ENCODE measurements at regions not wholly inside any gene's neighbourhood (a gene's known extent, or its start where the extent isn't known, plus 50 kb on each side); places are given as distances from the start of the nearest gene placed in this dataset.

DNA sequence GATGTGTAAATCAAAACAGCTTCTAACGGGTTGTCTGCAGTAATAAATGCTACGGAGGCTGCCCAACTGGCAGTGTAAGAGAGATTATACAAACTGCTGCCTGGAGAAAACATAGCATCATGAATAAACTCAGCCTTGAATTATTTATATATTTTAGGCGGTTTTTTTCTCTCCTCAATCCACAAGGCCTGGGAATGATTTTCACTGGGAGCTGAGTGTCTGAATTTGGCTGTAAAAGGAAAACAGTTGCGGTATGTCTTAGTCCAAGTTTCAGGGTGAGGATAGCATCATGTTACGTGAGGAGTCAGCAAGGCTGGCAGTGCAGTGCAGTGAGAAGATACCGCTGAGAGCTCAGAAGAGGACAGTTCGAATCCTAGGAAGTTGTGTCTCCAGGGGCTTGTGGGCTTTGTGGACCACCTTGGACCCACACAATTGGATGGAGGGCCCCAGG lies 291.5 kb upstream of the BOD1L1 start:
- 81% methylated on average over 7 of the region's 7 CpGs for WGBS (ENCODE audit: insufficient coverage, low coverage, low lambda C conversion rate, missing lambda C conversion rate)
- no peak overlapping the region for H3K27ac ChIP-seq
- ATAC-seq (no peak), DNase-seq (no peak)
- no peaks in the 10 kb centered on the region for H3K4me1 ChIP-seq
- no peaks in the 10 kb centered on the region for H3K36me3 ChIP-seq
- intact Hi-C loops (cut with DNase I) = no loop called here
- TF ChIP-seq, protein P1, sequence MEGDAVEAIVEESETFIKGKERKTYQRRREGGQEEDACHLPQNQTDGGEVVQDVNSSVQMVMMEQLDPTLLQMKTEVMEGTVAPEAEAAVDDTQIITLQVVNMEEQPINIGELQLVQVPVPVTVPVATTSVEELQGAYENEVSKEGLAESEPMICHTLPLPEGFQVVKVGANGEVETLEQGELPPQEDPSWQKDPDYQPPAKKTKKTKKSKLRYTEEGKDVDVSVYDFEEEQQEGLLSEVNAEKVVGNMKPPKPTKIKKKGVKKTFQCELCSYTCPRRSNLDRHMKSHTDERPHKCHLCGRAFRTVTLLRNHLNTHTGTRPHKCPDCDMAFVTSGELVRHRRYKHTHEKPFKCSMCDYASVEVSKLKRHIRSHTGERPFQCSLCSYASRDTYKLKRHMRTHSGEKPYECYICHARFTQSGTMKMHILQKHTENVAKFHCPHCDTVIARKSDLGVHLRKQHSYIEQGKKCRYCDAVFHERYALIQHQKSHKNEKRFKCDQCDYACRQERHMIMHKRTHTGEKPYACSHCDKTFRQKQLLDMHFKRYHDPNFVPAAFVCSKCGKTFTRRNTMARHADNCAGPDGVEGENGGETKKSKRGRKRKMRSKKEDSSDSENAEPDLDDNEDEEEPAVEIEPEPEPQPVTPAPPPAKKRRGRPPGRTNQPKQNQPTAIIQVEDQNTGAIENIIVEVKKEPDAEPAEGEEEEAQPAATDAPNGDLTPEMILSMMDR (IDR thresholded peaks at IDR 0.05) = no peak
- H3K27me3 ChIP-seq = no peaks in the 10 kb centered on the region
- H3K9me3 ChIP-seq = no peaks in the 10 kb centered on the region
- no peak overlapping the region for H3K4me3 ChIP-seq

DNA sequence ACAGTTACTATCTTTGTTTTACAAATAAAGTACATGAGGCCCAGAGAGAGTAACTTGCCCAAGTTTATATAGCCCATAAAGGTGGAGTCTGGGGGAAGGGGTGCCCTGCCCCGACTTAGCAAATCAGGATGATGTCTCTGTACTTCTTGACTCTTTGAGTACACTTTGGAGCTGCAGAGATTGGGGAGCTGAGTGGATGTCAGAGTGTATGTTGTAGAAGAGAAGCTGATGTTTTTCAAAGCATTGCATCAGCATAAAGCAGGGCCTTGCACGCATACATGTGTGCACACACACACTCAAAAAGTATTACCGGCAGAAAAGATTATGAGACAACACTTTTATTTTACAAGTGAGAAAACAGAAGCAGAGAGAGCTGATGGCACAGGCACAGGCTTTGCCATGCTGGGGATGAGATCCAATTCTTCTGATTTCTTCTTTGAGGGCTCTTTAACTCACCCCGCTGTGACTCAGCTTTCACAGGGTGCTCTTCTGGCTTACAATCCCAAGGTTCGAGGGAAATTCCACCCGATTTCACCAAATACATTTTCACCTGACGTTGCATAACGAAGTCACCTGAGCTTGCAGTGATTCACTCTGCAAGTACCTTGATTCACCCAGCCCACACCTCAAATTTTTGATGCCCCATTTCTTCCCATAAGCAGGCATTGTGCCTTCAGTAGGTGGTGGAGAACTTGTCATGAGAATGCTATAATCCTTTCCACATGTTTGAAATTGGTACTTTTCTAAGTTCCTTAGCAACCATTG lies 292.8 kb upstream of the BOD1L1 start:
- 84% methylated on average over 8 of the region's 8 CpGs for WGBS (ENCODE audit: insufficient coverage, low coverage, low lambda C conversion rate, missing lambda C conversion rate)
- DNase-seq (no peak), ATAC-seq (no peak)
- intact Hi-C loops (cut with DNase I) = no loop called here
- Histone ChIP-seq H3K36me3 (no peaks in the 10 kb centered on the region), H3K4me1 (no peaks in the 10 kb centered on the region), H3K27ac (no peak overlapping the region), H3K9me3 (no peaks in the 10 kb centered on the region), H3K27me3 (no peaks in the 10 kb centered on the region), H3K4me3 (no peak overlapping the region)
- no peak for TF ChIP-seq POLR2A (IDR thresholded peaks at IDR 0.05)
- TF ChIP-seq, protein P1 (IDR thresholded peaks at IDR 0.05) = no peak

DNA sequence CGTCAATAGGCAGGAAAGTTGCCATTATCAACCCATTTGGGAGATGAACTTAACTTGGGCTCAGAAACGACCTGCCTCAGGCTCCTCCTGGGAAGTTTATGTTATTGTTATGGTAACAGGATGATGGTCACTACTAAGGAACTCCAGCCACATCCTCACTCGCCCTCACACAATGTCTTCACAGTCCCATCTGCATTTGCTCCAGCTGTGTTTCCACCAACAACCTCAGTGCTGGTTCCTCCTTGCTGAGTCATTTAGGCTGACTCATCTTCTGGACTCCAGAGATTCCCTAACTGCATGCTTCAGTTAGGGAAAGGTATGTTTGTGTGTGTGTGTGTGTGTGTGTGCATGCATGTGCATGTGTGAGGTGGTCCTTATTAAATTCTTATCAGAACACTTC lies 293.4 kb upstream of the BOD1L1 start:
- intact Hi-C loops (cut with DNase I) = no loop called here
- H3K36me3 ChIP-seq = no peaks in the 10 kb centered on the region
- no peak overlapping the region for H3K27ac ChIP-seq
- peak in 1 of 4 donors; percentile 72 for ATAC-seq
- WGBS (ENCODE audit: insufficient coverage, low coverage, low lambda C conversion rate, missing lambda C conversion rate) = 60% methylated on average over 3 of the region's 3 CpGs
- TF ChIP-seq, protein P1 (IDR thresholded peaks at IDR 0.05) = no peak
- TF ChIP-seq POLR2A (IDR thresholded peaks at IDR 0.05) = no peak
- H3K4me1 ChIP-seq = no peaks in the 10 kb centered on the region
- no peaks in the 10 kb centered on the region for H3K27me3 ChIP-seq
- H3K4me3 ChIP-seq = no peak overlapping the region
- no peaks in the 10 kb centered on the region for H3K9me3 ChIP-seq
- no peak for DNase-seq

DNA sequence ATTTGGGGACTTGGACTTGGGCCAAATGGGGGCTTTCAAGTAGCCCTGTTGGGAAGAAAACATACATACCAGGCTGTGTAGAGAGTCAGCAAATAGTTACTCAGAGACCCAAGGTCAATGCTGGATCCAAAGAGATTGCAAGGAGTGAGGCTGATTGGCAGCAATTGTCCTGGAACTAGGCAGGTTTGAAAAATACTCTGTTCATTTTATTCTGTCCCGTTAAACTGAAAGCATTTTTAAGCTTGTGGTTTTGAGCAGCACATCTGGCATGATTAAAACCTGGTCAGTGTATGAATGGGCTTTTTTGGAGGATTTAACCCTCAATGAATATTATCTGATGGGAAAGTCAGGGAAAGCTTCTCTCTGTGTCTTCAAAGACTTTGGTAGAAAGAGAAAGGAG lies 294.3 kb upstream of the BOD1L1 start:
- no peak for DNase-seq
- H3K36me3 ChIP-seq = no peaks in the 10 kb centered on the region
- no peak for TF ChIP-seq POLR2A (IDR thresholded peaks at IDR 0.05)
- TF ChIP-seq, protein P1 (IDR thresholded peaks at IDR 0.05) = no peak
- H3K9me3 ChIP-seq = no peaks in the 10 kb centered on the region
- intact Hi-C loops (cut with DNase I) = no loop called here
- no peaks in the 10 kb centered on the region for H3K4me1 ChIP-seq
- 27% methylated on average over 1 of the region's 1 CpG for WGBS (ENCODE audit: insufficient coverage, low coverage, low lambda C conversion rate, missing lambda C conversion rate)
- no peak for ATAC-seq
- no peak overlapping the region for H3K27ac ChIP-seq
- no peak overlapping the region for H3K4me3 ChIP-seq
- H3K27me3 ChIP-seq = no peaks in the 10 kb centered on the region
